Femur (tissue), 1 donor: ENCODE measurements at regions not wholly inside any gene's neighbourhood (a gene's known extent, or its start where the extent isn't known, plus 50 kb on each side); places are given as distances from the start of the nearest gene placed in this dataset.
"Not testable (repeated sequence)": the region's sequence is repeated elsewhere in the genome, so short reads cannot be mapped to it uniquely, and the experiment has no call there.

Experiments used
- DNase-seq: peaks from one replicate; pipeline ENCODE4 v3.0.0-alpha.2; 2017

DNA sequence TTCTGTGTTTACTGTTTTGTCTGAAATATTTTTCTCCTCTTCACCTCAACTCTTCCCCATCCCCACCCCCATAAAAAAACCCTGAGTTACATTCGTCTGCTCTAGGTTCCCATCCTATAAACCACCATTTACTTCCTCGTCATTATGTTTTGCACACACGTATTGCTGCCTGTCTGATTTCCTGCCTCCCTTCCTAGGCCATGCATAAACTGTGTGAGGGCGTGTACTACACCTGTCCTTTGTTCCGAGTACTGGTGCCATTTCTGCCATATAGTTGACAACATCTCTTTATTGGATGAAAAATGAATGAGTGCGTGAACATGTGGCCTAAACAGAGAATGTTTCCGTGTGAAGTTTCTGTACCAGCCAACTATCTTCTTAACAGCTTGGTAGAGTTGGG is 258.5 kb upstream of the FAT1 start:
- no peak for DNase-seq

DNA sequence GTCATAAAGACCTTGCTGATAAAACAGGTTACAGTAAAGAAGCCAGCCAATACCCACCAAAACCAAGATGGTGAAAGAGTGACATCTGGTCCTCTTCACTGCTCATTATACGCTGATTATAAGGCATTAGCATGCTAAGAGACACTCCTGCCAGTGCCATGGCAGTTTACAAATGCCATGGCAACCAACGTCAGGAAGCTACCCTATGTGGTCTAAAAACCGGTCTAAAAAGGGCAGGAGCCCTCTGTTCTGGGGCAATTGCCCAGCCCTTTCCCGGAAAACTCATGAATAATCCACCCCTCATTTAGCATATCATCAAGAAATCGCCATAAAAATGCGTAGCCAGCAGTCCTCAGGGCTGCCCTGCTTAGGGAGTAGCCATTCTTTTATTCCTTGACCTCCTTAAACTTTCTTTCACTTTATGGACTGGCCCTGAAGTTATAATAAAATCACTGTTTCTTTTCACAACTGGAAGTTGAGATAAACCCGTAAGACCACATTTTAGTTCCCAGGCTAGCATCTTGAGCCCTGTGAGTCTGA is 260.5 kb upstream of the FAT1 start:
- no peak for DNase-seq

DNA sequence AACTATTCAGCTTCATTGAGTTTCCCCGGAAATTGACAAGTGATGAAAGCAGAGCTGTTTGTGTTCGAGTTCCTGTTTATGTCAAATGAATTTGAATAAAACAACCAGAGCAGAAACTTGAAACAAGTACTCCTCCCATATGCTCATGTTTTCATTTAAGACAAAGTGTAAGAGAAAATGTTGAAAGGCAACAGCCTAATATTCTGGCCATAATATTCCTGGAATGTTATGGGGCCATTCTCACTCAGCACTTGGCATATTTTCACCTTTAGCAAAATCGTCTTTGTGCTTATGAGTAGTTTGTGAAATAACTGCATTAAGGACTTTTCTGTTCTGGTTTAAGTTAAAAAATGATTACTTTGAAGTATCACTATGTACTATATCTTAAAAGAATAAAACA is 276.0 kb upstream of the FAT1 start:
- DNase-seq, result no peak

DNA sequence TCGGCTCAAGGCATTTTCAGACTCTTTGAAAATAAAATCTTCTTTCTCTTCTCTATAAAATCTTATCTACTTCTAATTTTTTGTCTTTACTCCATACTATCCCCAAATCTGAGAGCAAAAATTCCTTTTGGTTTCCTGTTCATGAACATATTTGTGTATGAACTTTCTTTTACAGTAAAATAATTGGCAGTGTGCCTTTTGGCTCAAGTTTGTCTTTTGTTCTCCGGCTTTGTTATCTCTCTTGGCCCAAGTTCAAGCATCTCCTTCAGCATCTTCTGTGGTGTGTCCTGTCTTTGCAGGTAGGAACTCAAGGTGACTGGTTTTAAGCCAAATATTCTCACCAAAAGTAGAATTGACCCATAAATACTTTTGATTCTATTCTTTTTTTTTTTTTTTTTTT is 276.6 kb upstream of the FAT1 start:
- no peak for DNase-seq

DNA sequence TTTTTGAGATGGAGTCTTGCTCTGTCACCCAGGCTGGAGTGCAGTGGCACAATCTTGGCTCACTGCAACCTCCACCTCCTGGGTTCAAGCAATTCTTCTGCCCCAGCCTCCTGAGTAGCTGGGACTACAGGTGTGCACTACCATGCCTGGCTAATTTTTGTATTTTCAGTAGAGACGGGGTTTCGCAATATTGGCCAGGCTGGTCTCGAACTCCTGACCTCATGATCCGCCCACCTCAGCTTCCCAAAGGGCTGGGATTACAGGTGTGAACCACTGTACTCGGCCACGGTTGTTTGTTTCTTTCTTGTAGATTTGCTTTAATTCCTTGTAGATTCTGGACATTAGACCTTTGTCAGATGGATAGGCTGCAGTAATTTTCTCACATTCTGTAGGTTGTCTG is 278.5 kb upstream of the FAT1 start:
- not testable (repeated sequence) for DNase-seq

DNA sequence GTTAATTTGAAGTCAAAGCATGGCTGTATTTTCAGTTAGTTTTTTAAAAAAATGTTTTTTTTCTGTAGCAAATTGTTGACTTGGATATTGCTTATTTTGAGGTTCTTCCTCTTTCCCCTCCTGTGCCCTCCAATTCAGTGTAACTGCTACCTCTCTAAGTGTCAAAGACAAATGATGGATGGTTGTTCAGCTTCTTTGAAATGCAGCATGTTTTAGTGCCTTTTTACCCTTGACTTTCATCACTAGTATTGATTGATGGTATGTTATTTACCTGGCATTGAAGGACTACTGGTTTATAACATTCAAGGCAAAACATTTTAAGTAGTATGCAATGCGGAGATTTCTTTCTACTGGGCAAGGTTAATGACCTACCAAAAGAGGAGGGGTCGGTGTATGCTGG is 281.0 kb upstream of the FAT1 start:
- DNase-seq, result no peak

DNA sequence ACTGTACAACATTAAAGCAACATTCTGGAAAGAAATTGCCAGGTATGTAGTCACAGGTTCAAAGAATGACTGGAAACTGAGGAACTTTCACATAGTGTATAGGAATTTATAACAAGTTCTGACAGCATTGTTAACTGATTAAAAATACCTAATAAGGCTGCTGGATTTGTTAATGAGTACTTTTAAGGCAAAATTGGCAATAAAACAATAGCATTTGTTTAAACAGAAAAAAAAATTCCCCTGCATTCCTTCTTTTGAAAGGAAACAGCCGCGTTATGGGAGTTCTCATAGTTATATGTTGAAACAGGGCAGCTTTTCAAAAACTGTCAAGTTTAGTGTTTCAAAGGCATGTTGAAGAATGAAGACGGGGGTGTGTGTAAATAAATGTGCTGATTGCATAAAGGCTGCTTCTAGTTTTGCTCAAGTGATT is 282.5 kb upstream of the FAT1 start:
- no peak for DNase-seq

DNA sequence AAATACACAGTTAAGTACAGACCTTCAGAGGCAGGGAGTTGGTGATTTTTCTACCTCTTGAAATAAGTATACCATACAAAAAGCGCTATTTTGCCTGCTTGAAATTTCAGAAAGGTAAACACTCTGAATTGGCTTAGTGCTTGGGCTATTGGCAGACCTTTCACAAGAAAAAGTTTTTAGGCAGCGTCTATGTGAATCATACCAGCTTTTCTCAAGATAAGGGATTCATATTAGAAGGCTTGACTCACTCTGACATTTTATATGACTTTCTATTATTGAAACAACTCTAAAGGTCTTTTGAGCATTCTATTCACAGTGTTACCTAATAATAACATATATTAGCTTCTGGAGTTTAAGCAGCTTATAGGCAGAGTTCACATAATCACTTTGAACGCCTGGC is 286.4 kb upstream of the FAT1 start:
- DNase-seq, result no peak

DNA sequence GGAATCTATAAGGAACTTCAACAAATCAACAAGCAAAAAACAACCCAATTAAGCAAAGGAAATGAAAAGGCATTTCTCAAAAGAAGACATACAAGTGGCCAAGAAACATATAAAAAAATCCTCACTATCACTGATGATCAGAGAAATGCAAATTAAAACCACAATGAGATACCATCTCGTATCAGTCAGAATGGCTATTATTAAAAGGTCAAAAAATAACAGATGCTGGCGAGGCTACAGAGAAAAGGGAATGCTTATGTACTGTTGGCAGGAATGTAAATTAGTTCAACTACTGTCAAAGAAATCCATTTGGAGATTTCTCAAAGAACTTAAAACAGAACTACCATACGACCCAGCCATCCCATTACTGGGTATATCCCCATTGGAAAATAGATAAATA is 292.4 kb upstream of the FAT1 start:
- no peak for DNase-seq

DNA sequence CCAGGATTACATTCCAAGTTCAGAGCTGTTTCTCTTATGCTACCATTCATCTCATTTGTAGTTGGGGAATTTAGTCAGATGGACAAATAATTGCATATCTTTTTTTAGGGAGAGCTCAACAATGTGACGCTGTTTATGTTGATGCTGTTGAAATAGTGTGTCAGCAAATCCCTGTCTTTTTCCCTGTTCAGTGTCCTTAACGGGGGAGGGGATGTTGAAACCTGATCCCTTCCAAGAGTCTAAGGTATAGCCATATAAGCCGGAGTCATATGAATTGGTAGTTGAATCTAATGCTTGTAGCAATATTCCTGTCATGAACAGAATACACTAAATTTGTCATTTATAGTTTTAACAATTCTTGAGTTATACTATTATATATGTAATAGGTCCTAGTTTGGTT is 293.5 kb upstream of the FAT1 start:
- no peak for DNase-seq

DNA sequence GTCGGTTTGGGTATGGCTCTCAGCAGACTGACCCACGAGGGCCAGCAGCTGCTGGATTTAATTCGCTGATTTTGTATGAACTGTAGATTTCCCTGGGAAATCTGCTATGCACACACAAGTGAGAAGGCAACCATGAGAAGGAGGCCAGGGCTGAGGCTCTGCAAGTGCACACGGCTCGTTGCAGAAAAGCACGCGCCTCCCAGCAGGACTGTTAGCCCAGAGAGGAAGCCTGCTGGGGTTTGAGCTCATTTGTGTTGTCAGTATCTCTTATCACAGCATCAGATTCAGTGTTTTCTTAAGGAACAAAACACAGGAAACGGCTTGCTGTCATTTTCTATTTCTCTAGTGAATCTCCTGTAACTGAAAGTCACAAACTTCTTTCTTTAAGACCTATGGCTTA is 296.2 kb upstream of the FAT1 start:
- DNase-seq, result no peak

DNA sequence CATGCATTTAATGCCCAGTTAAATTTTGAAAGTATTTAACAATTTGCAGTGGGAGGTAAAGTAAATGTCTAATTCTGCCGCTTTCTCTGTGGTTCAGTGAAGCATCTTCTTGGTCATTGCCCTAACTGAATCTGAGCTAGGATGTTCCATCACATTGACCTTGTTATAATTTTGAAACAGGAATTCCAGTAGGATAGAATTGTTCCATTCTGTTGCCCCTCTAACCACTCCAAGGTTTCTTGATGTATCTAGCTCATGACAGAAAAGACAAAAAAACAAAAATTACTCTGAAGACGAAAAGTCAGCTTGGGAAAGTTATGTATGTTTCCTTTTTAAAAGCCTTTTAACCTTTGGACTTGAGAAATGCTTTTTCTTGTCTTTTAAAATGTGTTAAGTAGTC is 297.0 kb upstream of the FAT1 start:
- no peak for DNase-seq

DNA sequence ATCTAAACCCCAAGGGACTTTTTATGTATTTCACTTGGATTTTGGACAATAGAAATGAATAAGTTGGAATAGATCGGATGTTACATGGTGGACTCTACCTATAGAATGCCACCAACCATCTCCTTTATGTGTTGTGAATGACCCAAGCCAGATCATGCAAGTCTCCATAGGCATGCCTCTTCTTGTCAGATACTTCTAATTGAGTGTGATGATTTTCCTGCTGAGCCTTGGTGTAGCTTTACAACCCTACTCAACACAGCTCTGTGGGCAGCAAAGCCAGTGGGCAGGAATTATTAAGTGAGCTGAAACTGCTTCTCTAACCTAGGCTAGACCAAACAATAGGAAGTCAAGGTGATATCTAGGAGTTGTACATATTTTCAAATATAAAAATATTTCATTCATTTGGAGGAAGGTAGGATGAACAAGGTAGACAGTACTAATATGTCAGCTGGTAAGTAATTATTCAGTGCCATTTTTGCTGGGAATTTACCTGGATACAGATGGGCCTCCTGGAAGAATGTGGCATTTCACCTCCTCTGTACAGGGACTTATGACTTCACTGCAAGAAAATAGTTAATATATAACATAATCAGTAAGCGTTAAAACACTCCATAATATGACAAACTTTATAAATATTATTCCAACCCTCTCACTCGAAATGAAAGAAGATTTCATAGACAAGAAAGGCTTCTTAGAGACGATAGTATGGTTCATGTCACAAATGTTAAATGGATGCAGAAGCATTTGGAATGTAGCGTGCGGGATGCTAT is 298.0 kb upstream of the FAT1 start:
- DNase-seq, result no peak

DNA sequence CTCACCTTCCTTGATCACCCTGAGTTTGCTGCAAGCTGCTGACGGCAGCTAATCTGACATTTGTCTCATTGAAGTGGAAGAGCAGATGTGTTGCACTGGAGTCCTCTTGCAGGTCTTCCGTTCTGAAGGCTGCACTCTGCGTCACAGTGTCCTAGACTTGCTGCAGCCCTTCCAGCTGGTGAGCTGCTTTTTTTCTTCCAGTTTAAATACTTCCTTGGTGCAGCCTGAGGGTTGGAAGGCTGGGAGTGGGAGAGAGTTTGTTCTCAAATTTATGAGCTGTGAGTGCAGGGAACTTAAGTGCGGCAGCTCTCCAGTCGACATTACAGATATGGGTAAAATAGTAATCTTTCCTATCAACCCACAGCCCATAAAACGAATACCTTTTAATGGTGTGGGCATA is 303.6 kb upstream of the FAT1 start:
- peak; percentile 30 for DNase-seq

DNA sequence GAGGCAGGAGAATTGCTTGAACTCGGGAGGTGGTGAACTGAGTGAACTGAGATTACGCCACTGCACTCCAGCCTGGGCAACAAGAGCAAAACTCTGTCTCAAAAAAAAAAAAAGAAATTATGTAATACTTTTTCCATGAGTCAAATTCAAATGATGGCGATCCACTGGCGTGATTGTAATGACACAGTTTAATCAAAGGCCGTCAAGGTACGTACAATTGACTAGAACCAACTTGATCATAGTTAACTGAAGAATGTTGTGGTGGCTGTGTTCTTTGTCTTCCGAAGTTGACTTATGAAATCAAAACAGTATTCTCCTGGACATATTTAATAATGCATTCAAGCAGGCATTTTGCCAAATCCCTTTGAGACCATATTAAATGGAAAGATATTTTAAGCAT is 318.6 kb upstream of the FAT1 start:
- no peak for DNase-seq

DNA sequence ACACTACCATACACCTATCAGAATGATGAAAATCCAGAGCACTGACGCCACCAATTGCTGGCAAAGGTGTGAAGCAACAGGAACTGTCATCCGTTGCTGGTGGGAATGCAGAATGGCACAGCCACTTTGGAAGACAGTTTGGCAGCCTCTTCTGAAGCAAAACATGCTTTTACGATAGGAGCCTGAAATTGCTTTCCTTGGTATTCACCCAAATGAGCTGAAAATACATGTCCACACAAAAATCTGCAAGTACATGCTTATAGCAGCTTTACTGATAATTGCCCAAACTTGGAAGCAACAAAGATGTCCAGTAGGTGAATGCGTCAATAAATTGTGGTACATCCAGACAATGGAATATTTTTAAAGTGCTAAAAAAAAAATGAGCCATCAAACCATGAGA is 322.8 kb upstream of the FAT1 start:
- DNase-seq, result no peak

DNA sequence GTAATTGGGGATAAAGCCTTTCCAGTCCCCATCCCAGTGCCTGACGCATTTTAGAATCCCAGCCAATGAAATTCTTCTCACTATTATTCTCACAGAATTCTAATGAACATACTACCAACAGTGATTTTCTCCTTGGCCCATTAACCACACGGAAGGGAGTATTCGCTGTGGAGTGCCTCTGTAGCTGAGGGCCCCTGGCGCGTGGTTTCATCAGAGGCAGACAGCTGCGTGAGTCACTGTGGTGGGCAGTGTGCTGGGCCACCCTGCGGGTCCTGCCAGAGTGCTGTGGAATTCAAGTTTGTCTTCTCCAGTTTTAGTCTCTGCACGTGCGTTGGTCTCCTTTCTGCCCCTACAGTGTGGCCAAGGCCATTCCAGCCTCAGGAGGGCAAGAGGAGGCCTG is 335.4 kb upstream of the FAT1 start:
- no peak for DNase-seq

DNA sequence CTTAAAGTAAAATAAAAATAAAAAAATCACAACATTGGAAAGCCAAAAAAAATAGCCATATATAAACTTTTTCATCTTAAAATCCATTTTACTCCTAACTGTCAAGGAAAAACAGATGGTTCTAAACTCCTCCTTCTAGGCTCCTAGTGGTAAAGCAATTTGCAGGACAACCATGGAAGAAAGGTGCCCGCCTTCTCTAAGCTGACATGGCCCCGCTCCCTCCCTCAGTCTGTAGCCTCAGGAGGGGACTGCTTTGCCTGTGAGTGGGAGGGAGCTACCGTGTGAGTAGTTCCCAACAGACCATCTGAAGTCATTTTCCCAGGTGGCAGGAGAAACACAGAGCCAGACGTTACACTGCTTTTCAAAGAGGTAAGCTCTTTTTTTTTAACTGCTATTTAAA is 336.2 kb upstream of the FAT1 start:
- DNase-seq, result no peak

DNA sequence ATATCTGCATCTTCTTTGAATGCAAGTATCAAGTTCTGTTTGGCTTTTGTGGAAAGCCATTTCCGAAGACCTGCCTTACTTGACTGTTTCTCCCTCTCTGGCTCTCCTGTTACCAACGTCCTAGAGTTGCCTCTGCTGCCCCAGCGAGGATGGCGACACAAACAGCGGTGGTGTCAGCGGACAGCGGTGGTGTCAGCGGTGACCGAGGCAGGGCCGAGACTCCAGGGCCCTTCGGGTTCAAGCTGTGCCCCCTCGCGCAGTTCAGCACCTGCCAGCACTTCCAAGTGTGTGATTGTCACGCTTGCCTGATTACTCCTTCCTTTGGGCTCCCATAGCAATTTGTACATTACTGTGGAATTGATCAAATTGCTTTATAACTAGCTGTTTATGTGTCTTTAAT is 336.9 kb upstream of the FAT1 start:
- DNase-seq, result no peak

DNA sequence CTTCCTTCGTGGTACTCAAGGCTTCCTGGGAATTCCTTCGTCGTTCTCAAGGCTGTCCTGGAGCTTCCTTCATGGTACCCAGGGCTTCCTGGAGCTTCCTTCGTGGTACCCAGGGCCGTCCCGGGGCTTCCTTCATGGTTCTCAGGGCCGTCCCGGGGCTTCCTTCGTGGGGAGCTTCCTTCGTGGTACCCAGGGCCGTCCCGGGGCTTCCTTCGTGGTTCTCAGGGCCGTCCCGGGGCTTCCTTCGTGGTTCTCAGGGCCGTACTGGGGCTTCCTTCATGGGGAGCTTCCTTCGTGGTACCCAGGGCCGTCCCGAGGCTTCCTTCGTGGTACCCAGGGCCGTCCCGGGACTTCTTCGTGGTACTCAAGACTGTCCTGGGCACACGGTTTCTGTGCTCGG is 339.6 kb upstream of the FAT1 start:
- DNase-seq, result no peak

DNA sequence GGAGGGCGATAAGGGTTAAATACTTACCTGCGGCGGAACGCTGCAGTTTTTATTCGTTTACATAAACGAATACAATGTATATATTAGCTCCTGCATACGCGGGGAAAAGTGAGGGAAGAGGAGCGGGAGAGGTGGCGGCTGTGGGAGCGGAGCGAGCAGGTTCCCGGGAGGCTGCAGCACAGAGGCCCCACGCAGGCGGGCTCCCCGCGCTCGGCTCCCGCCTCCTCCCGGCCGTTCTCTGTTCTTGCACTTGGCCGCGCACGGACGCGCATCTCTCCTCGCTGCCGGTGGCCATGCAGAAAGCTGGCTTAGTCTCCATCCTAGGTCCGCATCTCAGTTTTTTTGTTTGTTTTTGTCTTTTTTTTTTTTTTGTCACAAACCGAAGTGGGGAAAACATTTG is 340.4 kb upstream of the FAT1 start:
- DNase-seq, result no peak

DNA sequence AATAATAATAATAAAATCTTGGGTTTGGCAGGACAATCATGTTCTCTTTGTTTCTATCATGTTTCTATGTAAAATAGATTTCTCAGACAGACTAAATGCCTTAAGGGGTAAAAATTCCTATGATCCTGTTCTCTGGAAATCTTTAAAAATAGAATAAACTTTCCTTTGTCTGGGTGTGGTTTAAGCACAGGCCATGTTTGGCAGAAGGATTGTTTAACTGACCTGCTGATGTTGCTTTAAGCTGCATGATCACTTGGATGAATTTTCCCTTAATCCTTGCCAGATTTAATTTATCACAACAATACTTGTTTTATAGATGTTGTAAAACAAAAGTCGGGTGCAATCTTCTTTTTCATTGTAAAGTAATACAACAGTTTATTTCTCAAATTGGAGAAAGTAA is 341.7 kb upstream of the FAT1 start:
- no peak for DNase-seq

DNA sequence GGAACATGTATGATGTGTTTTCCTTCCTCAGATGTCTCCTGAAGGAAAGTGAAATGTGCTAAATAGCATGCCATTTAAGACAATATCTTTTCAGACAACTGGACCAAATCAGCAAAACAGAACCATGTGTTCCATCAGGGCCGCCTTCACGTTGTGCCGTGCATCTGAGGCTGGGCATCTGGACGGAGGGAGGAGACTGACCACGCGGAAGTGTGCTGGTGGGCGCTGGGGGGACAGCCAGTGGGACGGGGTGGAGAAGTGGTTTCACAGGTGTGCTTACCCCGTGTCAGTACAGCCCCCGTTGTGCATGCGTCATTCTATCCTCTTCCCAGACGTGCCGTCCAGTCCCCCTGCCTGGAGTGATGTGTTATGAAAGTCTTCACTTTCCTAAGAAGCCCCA is 342.1 kb upstream of the FAT1 start:
- no peak for DNase-seq

DNA sequence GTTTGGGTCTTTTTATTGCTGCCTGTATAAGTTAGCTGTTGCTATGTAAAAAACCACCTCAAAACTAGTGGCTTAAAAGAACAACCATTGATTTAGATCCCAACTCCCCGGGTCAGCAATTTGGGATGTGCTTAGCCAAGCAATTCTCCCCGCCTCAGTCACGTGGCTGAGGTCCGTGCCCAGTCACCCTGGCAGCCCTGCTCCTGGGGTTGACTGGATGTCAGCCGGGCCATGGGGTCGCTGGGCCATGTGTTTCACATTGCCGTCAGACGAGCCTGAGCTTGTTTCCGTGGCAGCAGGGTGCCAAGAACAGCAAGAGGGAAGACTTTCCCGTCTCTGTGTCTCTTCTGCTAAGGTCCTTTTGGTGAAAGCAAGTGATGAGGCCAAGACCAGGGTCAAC is 345.7 kb upstream of the FAT1 start:
- peak; percentile 77 for DNase-seq

DNA sequence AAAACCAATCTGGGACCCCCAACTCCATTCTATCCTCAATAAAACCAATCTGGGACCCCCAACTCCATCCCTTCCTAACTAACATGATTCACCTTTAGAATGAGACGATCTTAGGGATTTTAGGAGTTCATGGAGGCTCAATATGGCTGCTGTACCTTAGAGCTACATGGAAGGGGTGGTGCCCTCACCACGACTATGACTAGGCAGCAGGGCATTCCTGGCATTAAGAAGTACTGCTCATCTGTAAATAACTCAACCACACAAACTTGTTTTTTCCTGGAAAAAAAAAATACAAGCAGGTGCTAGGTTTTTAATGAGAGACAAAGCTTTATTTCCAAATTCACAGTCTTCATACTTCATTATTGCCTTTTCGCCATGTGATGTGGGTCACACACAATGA is 346.5 kb upstream of the FAT1 start:
- DNase-seq, result no peak
